Peyer's patch (tissue), 4 donors: ENCODE measurements at regions not wholly inside any gene's neighbourhood (a gene's known extent, or its start where the extent isn't known, plus 50 kb on each side); places are given as distances from the start of the nearest gene placed in this dataset.

Experiments
- DNase-seq, 3 donors: peaks; one replicate each; pipeline ENCODE4 v3.0.0-alpha.2; 2017 to 2019
- H3K27ac ChIP-seq, 4 donors: fragments of 200-600 bp; sonication (generic); one replicate each; pipeline ENCODE4 v1.5.1; 2016 to 2019
- H3K27me3 ChIP-seq, 2 donors: fragments of 200-600 bp; sonication (generic); one replicate each; pipeline ENCODE4 v1.5.1; 2019
- H3K36me3 ChIP-seq, 3 donors: fragments of 200-600 bp; sonication (generic); one replicate each; pipeline ENCODE4 v1.5.1; 2016 to 2019
- H3K4me1 ChIP-seq, 4 donors: fragments of 200-600 bp; sonication (generic); one replicate each; pipeline ENCODE4 v1.5.1; 2016 to 2019
- H3K4me3 ChIP-seq, 4 donors: fragments of 200-600 bp; sonication (generic); 1 replicate in 3 of 4; 2 replicates in 1 of 4; pipeline ENCODE4 v1.5.1; 2016 to 2019; ENCODE audit warnings: mild to moderate bottlenecking in 1 of 4
- H3K9me3 ChIP-seq, 4 donors: fragments of 200-600 bp; sonication (generic); one replicate each; pipeline ENCODE4 v1.5.1; 2016 to 2019; ENCODE audit warnings: mild to moderate bottlenecking in 1 of 4
- CTCF ChIP-seq, 6 experiments: fragments of 450-650 bp in 4 of 6; fragments of 200-600 bp in 2 of 6; sonication (generic) in 1 of 6; IDR thresholded peaks; one replicate each; pipeline ENCODE4 v1.5.1; 2017 to 2019; ENCODE audit warnings: antibody characterized with exemption in 6 of 6, mild to moderate bottlenecking in 3 of 6, moderate library complexity in 1 of 6
- POLR2A ChIP-seq, 2 donors: fragments of 450-650 bp; IDR thresholded peaks; one replicate each; pipeline ENCODE4 v1.5.1; 2017; ENCODE audit warnings: antibody characterized with exemption in 2 of 2, mild to moderate bottlenecking in 2 of 2, moderate library complexity in 2 of 2

GRCh38 chr13:77437267-77437666 lies 98.2 kb upstream of the SCEL start:
- Histone ChIP-seq H3K9me3 (no peaks in the 10 kb centered on the region), H3K27ac (no peak overlapping the region), H3K4me3 (no peak overlapping the region), H3K27me3 (no peaks in the 10 kb centered on the region), H3K4me1 (no peaks in the 10 kb centered on the region), H3K36me3 (no peaks in the 10 kb centered on the region)
- TF ChIP-seq POLR2A (IDR thresholded peaks at IDR 0.05) (no peak), CTCF (IDR thresholded peaks at IDR 0.05) (no peak)
- no peak for DNase-seq

- no peak overlapping the region for H3K4me3 ChIP-seq
- DNase-seq: no peak
- TF ChIP-seq CTCF (IDR thresholded peaks at IDR 0.05) (no peak), POLR2A (IDR thresholded peaks at IDR 0.05) (no peak)
- no peaks in the 10 kb centered on the region for H3K36me3 ChIP-seq
- no peak overlapping the region for H3K27ac ChIP-seq
- H3K9me3 ChIP-seq: no peaks in the 10 kb centered on the region
- no peaks in the 10 kb centered on the region for H3K4me1 ChIP-seq
- no peaks in the 10 kb centered on the region for H3K27me3 ChIP-seq
Measured at GRCh38 chr13:77434289-77434688, 101.2 kb upstream of the SCEL start.

GRCh38 chr13:77431449-77431848 lies 104.1 kb upstream of the SCEL start:
- TF ChIP-seq CTCF (IDR thresholded peaks at IDR 0.05): no peak
- TF ChIP-seq POLR2A (IDR thresholded peaks at IDR 0.05): no peak
- no peak overlapping the region for H3K4me3 ChIP-seq
- no peak for DNase-seq
- no peaks in the 10 kb centered on the region for H3K36me3 ChIP-seq
- H3K27ac ChIP-seq: no peak overlapping the region
- no peaks in the 10 kb centered on the region for H3K9me3 ChIP-seq
- no peaks in the 10 kb centered on the region for H3K27me3 ChIP-seq
- no peaks in the 10 kb centered on the region for H3K4me1 ChIP-seq

GRCh38 chr13:77430377-77430951 lies 103.6 kb upstream of the MYCBP2 start:
- H3K9me3 ChIP-seq: no peaks in the 10 kb centered on the region
- no peaks in the 10 kb centered on the region for H3K36me3 ChIP-seq
- H3K27me3 ChIP-seq: no peaks in the 10 kb centered on the region
- DNase-seq: no peak
- no peak overlapping the region for H3K27ac ChIP-seq
- no peaks in the 10 kb centered on the region for H3K4me1 ChIP-seq
- TF ChIP-seq CTCF (IDR thresholded peaks at IDR 0.05) (no peak), POLR2A (IDR thresholded peaks at IDR 0.05) (no peak)
- H3K4me3 ChIP-seq: no peak overlapping the region

- Histone ChIP-seq H3K4me3 (no peak overlapping the region), H3K27ac (peak overlapping the region in 1 of 4 donors; percentile 13), H3K4me1 (no peaks in the 10 kb centered on the region), H3K9me3 (no peaks in the 10 kb centered on the region), H3K36me3 (no peaks in the 10 kb centered on the region), H3K27me3 (no peaks in the 10 kb centered on the region)
- DNase-seq: no peak
- no peak for TF ChIP-seq CTCF (IDR thresholded peaks at IDR 0.05)
- TF ChIP-seq POLR2A (IDR thresholded peaks at IDR 0.05): no peak
Measured at GRCh38 chr13:77429320-77430142, 102.6 kb upstream of the MYCBP2 start.
